CD14-positive monocyte (primary cell): ENCODE measurements at regions not wholly inside any gene's neighbourhood (a gene's known extent, or its start where the extent isn't known, plus 50 kb on each side); places are given as distances from the start of the nearest gene placed in this dataset.

Experiments used
- DNase-seq, 3 donors: peaks; one replicate each; pipeline ENCODE4 v3.0.0-alpha.2; 2011 to 2022
- H2AFZ ChIP-seq: 2 replicates; pipeline ENCODE4 v1.6.0; 2012; ENCODE audit warnings: mild to moderate bottlenecking, low read depth, low read length, inconsistent platforms; ENCODE audit not compliant: insufficient read depth, poor library complexity, severe bottlenecking
- H3K27ac ChIP-seq, 2 donors: 1 replicate in 1 of 2; 2 replicates in 1 of 2; pipeline ENCODE4 v1.5.1; 2012 to 2013; ENCODE audit warnings: low read length in 2 of 2, control low read depth in 1 of 2, inconsistent platforms in 1 of 2, low read depth in 1 of 2, mild to moderate bottlenecking in 1 of 2
- H3K27me3 ChIP-seq, 2 donors: one replicate each; pipeline versions ENCODE4 v1.6.0 to v1.6.1; 2011 to 2013; ENCODE audit warnings: low read length in 2 of 2; ENCODE audit not compliant: control insufficient read depth in 2 of 2, insufficient read depth in 2 of 2
- H3K36me3 ChIP-seq, 2 donors: replicated peaks in 1 of 2; 1 replicate in 1 of 2; 2 replicates in 1 of 2; pipeline versions ENCODE4 v1.5.1 to v1.6.1; 2012 to 2013; ENCODE audit warnings: low read length in 2 of 2, control low read depth in 1 of 2, inconsistent platforms in 1 of 2, mild to moderate bottlenecking in 1 of 2; ENCODE audit not compliant: insufficient read depth in 2 of 2, control insufficient read depth in 1 of 2
- H3K4me1 ChIP-seq, 2 donors: 1 replicate in 1 of 2; 2 replicates in 1 of 2; pipeline versions ENCODE4 v1.5.1 to v1.6.1; 2012 to 2013; ENCODE audit warnings: low read length in 2 of 2, control low read depth in 1 of 2, inconsistent platforms in 1 of 2, mild to moderate bottlenecking in 1 of 2, moderate library complexity in 1 of 2; ENCODE audit not compliant: insufficient read depth in 2 of 2, control insufficient read depth in 1 of 2
- H3K4me2 ChIP-seq: replicated peaks from 2 replicates; pipeline ENCODE3; 2012; ENCODE audit warnings: low read length, moderate library complexity, mild to moderate bottlenecking; ENCODE audit not compliant: poor library complexity, severe bottlenecking; ENCODE audit errors: extremely low read depth
- H3K4me3 ChIP-seq, 3 experiments: fragments of 200-600 bp in 1 of 3; sonication (generic) in 1 of 3; replicated peaks in 1 of 3; 1 replicate in 2 of 3; 2 replicates in 1 of 3; pipeline ENCODE4 v1.5.1; 2011 to 2013; ENCODE audit warnings: low read length in 3 of 3, mild to moderate bottlenecking in 3 of 3, control low read depth in 2 of 3, low read depth in 2 of 3, inconsistent platforms in 1 of 3, moderate library complexity in 1 of 3
- H3K79me2 ChIP-seq: 2 replicates; pipeline ENCODE4 v1.6.0; 2012; ENCODE audit warnings: mild to moderate bottlenecking, control low read depth, inconsistent platforms, low read length, moderate library complexity; ENCODE audit not compliant: insufficient read depth
- H3K9ac ChIP-seq: 2 replicates; pipeline ENCODE4 v1.6.0; 2017; ENCODE audit warnings: low read length, mild to moderate bottlenecking; ENCODE audit not compliant: insufficient read depth, poor library complexity, severe bottlenecking
- H3K9me3 ChIP-seq, 2 donors: replicated peaks in 1 of 2; 1 replicate in 1 of 2; 2 replicates in 1 of 2; pipeline versions ENCODE4 v1.5.1 to v1.6.1; 2012 to 2013; ENCODE audit warnings: low read length in 2 of 2, control low read depth in 1 of 2; ENCODE audit not compliant: control insufficient read depth in 1 of 2, insufficient read depth in 1 of 2
- H4K20me1 ChIP-seq: 2 replicates; pipeline ENCODE4 v1.6.0; 2012; ENCODE audit warnings: mild to moderate bottlenecking, low read length, control low read depth, moderate library complexity; ENCODE audit not compliant: insufficient read depth
- H3K27ac Mint-ChIP-seq, 7 donors: one replicate each; pipeline ENCODE4 v1.8.0; 2020; ENCODE audit warnings: mild to moderate bottlenecking in 7 of 7, mixed read lengths in 7 of 7, moderate library complexity in 6 of 7, inconsistent platforms in 2 of 7
- H3K27me3 Mint-ChIP-seq, 3 donors: one replicate each; pipeline ENCODE4 v1.8.0; 2021 to 2022; ENCODE audit warnings: low read depth in 3 of 3, mild to moderate bottlenecking in 3 of 3, mixed read lengths in 3 of 3, moderate library complexity in 3 of 3, inconsistent platforms in 1 of 3
- H3K36me3 Mint-ChIP-seq, 2 donors: one replicate each; pipeline ENCODE4 v1.8.0; 2020; ENCODE audit warnings: mixed read lengths in 2 of 2, inconsistent platforms in 1 of 2, mild to moderate bottlenecking in 1 of 2
- H3K4me1 Mint-ChIP-seq: one replicate; pipeline ENCODE4 v1.8.0; 2020; ENCODE audit warnings: mild to moderate bottlenecking, mixed read lengths
- H3K4me3 Mint-ChIP-seq, 2 donors: one replicate each; pipeline ENCODE4 v1.8.0; 2020; ENCODE audit warnings: mild to moderate bottlenecking in 2 of 2, mixed read lengths in 2 of 2, moderate library complexity in 1 of 2
- H3K9me3 Mint-ChIP-seq, 7 donors: one replicate each; pipeline ENCODE4 v1.8.0; 2020 to 2022; ENCODE audit warnings: mixed read lengths in 7 of 7, mild to moderate bottlenecking in 6 of 7, moderate library complexity in 6 of 7, inconsistent platforms in 2 of 7
- CTCF ChIP-seq: fragments of 200-600 bp; IDR thresholded peaks from one replicate; pipeline ENCODE4 v1.8.0; 2022; ENCODE audit warnings: antibody characterized with exemption, mild to moderate bottlenecking
- WGBS: methylation state at CpG from one replicate; pipeline ENCODE4 v1.1.5; 2013; ENCODE audit warnings: missing lambda C conversion rate; ENCODE audit not compliant: insufficient coverage; 5-methylcytosine and 5-hydroxymethylcytosine counted together
- intact Hi-C, 2 donors: fragments of 100-400 bp; cut with micrococcal nuclease; formaldehyde crosslinking; loops; one replicate each; pipeline versions ENCODE4 v1.15.0 to v1.15.1; 2023

GRCh38 chr4:125620066-125620860, 305.5 kb downstream of the FAT4 start:
- Histone ChIP-seq H3K27ac (no peak overlapping the region), H3K4me2 (no peak overlapping the region), H3K4me1 (no peaks in the 10 kb centered on the region), H3K36me3 (no peaks in the 10 kb centered on the region), H3K27me3 (no peaks in the 10 kb centered on the region), H3K4me3 (no peak overlapping the region), H4K20me1 (no peaks in the 10 kb centered on the region), H3K79me2 (no peaks in the 10 kb centered on the region), H3K9ac (no peak overlapping the region), H2AFZ (no peak overlapping the region), H3K9me3 (peaks cover 5 to 12% of the 10 kb centered on the region in 2 donors)
- no peak for TF ChIP-seq CTCF
- no peaks in the 10 kb centered on the region for H3K4me1 Mint-ChIP-seq
- no peak overlapping the region for H3K27ac Mint-ChIP-seq
- no peak for DNase-seq
- H3K9me3 Mint-ChIP-seq: peaks cover 0 to 7% (median 2%) of the 10 kb centered on the region in 7 donors
- no peaks in the 10 kb centered on the region for H3K36me3 Mint-ChIP-seq
- intact Hi-C loops: no loop called here
- no peak overlapping the region for H3K4me3 Mint-ChIP-seq
- H3K27me3 Mint-ChIP-seq: no peaks in the 10 kb centered on the region
- no CpG with 5 or more reads among the region's 3 CpGs for WGBS

DNA sequence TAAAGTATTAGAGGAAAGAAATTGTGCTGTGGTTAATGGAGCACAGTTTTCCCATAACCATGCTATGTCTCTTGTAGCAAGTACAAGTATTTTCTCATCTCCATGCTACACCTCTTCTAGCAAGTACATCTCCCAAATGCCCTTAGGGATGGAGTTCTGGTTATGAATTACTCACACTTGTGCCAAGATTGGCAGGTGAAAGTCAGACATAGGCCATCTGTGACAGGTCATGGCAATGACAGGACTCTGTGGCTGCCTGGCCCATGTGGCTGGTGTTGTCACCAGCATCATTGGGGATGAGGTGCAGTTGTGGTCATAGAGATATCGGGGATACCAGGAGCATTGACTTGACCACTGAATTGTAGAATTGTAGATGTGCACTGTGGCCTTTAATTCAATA, 310.2 kb downstream of the FAT4 start:
- H3K36me3 Mint-ChIP-seq: no peaks in the 10 kb centered on the region
- no peaks in the 10 kb centered on the region for H3K27me3 ChIP-seq
- H3K79me2 ChIP-seq: no peaks in the 10 kb centered on the region
- TF ChIP-seq CTCF: no peak
- no peak for DNase-seq
- intact Hi-C loops: no loop called here
- no peak overlapping the region for H3K27ac Mint-ChIP-seq
- peaks cover 0 to 7% (median 0%) of the 10 kb centered on the region in 7 donors for H3K9me3 Mint-ChIP-seq
- H3K4me1 ChIP-seq: no peaks in the 10 kb centered on the region
- no peak overlapping the region for H3K9ac ChIP-seq
- no peak overlapping the region for H3K4me3 Mint-ChIP-seq
- H3K4me3 ChIP-seq: no peak overlapping the region
- WGBS: 80% methylated on average over 1 of the region's 1 CpG
- no peak overlapping the region for H3K4me2 ChIP-seq
- H3K27ac ChIP-seq: no peak overlapping the region
- H3K4me1 Mint-ChIP-seq: no peaks in the 10 kb centered on the region
- H3K9me3 ChIP-seq: no peaks in the 10 kb centered on the region
- H2AFZ ChIP-seq: no peak overlapping the region
- H4K20me1 ChIP-seq: no peaks in the 10 kb centered on the region
- H3K36me3 ChIP-seq: no peaks in the 10 kb centered on the region
- no peaks in the 10 kb centered on the region for H3K27me3 Mint-ChIP-seq
